Epidermal melanocyte (primary cell): ENCODE measurements at regions not wholly inside any gene's neighbourhood (a gene's known extent, or its start where the extent isn't known, plus 50 kb on each side); places are given as distances from the start of the nearest gene placed in this dataset.
"Not testable (repeated sequence)": the region's sequence is repeated elsewhere in the genome, so short reads cannot be mapped to it uniquely, and the experiment has no call there.

Experiments used
- DNase-seq: peaks from one replicate; pipeline ENCODE4 v3.0.0; 2011; ENCODE audit warnings: low spot score; ENCODE audit not compliant: insufficient read length

- no peak for DNase-seq
Observed at GRCh38 chr13:109401307-109401706, 385.1 kb downstream of the IRS2 start.

- DNase-seq, result no peak
Observed at GRCh38 chr13:109400624-109401257, 385.6 kb downstream of the IRS2 start.

- no peak for DNase-seq
Observed at GRCh38 chr13:109400209-109400608, 386.2 kb downstream of the IRS2 start.

DNA sequence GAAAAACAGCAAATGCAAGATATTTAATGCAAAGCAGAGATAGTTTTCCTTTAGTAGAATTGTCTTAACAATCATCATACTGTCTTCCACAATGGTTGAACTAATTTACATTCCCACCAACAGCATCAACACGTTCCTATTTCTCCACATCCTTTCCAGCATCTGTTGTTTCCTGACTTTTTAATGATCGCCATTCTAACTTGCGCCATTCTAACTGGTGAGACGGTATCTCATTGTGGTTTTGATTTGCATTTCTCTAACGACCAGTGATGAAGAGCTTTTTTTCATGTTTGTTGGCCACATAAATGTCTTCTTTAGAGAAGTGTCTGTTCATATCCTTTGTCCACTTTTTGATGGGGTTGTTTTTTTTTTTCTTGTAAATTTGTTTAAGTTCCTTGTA lies 388.3 kb downstream of the IRS2 start:
- DNase-seq, result not testable (repeated sequence)

DNA sequence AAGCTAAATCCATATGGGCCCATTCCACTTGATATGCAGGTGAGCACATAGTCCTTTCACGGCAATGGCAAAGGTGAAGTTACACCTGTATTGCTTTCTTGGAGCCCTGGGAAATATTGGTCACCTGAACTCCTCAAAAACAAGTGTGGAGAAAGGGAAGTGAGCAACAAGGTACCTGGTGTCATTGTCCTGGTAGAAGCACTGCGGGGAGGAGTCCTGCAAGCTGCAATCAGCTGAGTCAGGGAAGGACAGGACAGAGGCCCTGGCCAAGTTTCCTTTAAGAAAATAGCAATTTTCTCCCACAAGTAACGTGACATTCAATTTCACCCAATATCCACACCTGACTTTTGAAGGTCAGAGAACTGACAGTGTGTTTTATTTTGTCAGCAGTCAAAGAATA lies 389.1 kb downstream of the IRS2 start:
- DNase-seq, result no peak

DNA sequence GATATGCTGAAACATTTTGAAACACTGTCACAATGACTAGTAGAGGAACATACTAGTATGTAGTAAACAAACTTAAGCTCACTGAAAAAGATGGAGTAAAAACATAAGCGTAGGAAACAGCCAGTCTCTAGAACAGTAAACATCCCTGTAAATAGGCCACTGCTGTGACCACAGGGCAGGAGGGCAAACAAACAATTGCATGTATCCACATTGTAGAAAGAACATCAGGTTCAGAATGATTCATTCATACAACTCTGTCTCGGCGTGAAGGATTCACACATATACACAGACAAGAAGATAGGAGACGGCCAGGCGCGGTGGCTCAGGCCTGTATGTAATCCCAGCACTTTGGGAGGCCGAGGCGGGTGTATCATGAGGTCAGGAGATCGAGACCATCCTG lies 390.1 kb downstream of the IRS2 start:
- DNase-seq, result no peak

DNA sequence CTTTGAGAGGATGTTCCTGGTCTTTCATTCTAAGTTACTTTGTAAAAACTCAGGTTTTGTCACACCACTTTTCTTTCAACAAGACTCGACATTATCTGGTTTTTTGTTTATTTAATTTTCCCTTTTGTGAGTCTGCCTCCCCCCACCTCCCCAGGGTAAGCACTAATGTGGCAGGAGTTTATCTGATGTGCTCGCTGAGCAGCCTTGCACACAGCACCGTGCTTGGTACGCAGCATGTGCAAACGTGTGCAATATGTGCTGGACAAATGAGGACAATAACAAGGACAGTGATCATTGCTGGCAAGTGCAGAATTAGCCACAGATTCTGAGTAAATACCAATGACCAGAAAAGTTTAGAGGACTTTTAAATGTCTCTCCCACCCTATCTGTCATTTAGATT lies 391.4 kb downstream of the IRS2 start:
- DNase-seq, result no peak

GRCh38 chr13:109394311-109394988 lies 391.9 kb downstream of the IRS2 start:
- no peak for DNase-seq

GRCh38 chr13:109393045-109393444 lies 393.3 kb downstream of the IRS2 start:
- DNase-seq, result no peak

DNA sequence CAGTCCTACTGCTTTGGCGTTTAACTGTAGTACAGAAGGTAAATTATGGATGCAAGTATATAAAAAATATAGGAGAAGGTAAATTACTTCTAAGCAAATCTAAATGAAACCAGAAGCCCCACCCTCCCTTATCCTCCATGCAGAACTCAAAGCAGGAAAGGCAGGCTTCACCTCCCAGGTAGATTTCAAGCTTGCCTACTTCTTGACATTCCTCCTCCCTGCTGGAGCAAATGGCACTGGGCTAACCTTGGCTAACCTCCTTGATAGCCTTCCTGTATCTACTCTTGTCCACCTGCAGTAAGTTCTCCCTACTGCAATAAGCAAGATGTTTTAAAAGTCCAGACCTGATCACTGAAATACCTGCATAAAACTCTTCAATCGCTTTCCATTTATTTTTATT lies 396.0 kb downstream of the IRS2 start:
- no peak for DNase-seq

DNA sequence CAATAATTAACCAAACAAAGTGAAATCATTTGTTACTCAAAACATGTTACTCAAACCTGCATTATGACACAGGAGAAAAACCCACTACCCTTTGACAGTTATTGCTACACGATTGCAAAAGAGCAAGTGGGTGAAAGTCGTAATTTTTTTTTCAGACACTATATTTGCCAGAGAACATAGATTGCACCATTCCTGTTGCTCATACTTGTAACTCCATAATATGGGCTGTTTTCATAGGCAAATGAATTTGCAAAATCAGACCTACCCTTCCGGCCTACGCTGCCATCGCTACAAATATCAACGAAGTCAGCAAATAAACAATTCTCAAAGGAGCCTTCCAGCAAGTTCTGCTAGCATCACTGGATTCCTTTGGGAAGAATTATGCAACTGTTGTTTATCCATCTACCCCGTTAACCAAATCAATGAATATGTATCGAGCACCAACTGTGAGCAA lies 396.5 kb downstream of the IRS2 start:
- no peak for DNase-seq

DNA sequence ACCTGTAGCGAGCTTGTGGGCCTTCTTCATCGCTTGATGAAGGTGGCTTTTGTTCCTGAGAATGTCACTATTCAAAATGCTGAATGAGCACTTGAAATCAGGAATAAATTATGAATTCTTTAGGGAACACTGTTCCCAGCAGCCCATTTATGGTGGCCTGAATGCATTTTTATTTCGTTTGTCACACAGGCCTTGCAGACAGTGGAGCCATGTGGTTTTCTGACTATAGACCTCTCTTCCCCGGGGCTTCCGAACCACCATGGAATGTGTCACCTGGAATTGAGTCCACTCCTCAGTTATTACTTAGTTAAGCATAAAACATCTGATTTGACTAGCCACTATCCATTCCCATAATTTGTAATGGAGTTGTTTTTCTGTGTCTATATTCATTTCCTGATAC lies 396.9 kb downstream of the IRS2 start:
- DNase-seq, result no peak

GRCh38 chr13:109387471-109387870 lies 398.9 kb downstream of the IRS2 start:
- DNase-seq, result no peak

- no peak for DNase-seq
Observed at GRCh38 chr13:109385242-109385560, 401.2 kb downstream of the IRS2 start.

- no peak for DNase-seq
Observed at GRCh38 chr13:109384491-109385241, 401.7 kb downstream of the IRS2 start.

DNA sequence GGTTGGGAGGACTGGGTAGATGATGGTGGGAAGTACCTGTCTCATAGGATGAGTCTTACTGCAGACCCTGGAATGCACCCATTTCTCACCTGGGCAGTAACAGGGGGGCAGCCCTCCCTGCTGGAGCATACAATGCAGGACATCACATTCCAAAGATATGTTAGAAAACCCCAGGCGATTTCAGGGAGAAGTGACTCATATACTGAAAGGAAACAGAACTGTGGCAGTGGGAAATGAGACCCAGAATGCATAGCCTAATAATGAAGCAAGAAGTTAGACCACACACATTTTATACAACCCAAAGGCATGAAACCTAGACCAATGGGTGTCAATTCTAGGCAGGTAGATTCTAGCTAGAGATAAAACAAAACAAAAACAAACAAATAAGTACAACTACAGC lies 402.7 kb downstream of the IRS2 start:
- DNase-seq, result no peak

GRCh38 chr13:109381546-109382180 lies 404.7 kb downstream of the IRS2 start:
- peak; percentile 53 for DNase-seq

DNA sequence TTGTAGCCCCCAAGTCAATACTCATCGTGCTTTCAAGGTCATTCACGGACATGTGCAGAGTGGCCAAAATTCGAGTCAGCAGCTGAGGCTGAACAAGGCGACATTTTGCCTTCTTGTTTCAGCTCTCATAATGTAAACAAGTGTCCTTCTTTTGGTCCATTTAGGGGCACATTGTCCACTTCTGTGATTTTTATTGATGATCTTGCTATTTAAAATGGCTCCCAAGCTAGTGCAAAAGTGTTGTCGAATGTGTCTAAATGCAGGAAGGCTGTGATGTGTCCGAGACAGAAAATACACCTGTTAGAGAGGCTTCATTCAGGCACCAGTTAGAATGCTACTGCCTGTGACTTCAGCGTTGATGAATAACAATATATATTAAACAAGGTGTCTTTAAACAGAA lies 405.9 kb downstream of the IRS2 start:
- DNase-seq, result no peak

DNA sequence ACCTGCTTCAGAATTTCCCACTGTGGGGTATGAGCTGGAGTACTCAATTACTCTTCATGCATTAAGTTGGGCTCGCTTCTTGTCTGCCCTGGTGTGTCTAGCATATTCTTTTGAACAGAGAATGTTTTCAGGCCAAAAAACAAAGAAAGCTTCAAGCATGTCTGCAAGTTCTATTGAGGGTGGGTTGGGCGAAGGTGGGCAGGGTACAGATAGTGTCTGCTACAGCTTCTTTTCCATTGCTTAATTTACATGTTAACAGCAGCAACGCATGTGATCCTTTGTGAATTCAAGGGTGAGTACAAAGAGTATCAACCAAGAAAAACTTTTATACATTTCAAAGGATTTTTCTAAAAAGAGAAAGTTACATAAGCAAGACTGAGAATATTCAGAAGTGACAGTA lies 406.5 kb downstream of the IRS2 start:
- DNase-seq, result no peak

DNA sequence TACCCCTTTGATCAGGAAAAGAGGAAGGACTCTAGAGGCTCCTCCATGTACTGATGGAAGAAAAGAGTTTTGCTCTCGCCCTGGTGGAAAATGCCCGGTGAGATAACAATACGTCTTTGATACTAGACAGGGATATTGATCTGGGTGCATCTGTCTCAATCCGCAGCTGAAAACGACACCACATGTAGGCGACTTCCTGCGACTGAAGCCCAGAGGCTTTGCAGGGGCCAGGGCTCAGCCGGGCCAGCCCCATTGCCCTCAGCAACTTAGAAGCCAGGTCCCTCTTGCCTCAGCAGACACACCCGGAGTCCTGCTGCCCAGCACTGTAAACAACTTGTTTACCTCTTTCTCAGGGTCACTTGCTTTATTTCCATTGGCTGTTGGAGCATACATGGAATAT lies 409.4 kb downstream of the IRS2 start:
- DNase-seq, result no peak

- no peak for DNase-seq
Observed at GRCh38 chr13:109374609-109375200, 411.7 kb downstream of the IRS2 start.

GRCh38 chr13:109372666-109373065 lies 413.7 kb downstream of the IRS2 start:
- no peak for DNase-seq
